Naive thymus-derived CD8-positive, alpha-beta T cell (primary cell): ENCODE measurements at regions not wholly inside any gene's neighbourhood (a gene's known extent, or its start where the extent isn't known, plus 50 kb on each side); places are given as distances from the start of the nearest gene placed in this dataset.

Experiments used
- ATAC-seq, 2 donors: fragments of 150-1000 bp; cut with Tn5 transposase in 1 of 2; sonication (Bioruptor Pico), chemical (Tn5 transposase) in 1 of 2; 1 replicate in 1 of 2; 2 replicates in 1 of 2; pipeline ENCODE4 v1.10.0; 2021; ENCODE audit warnings: mild to moderate bottlenecking in 2 of 2, moderate library complexity in 2 of 2
- POLR2A ChIA-PET: fragments of 350-600 bp; sonication (Branson Sonifier 250); formaldehyde crosslinking; loops from one replicate; lab custom pipeline; 2021; ENCODE audit warnings: antibody characterized with exemption; lab: Charles Lee
- DNase-seq, 10 donors: peaks; one replicate each; pipeline versions ENCODE4 v3.0.0 to v3.0.0-alpha.2; 2020 to 2022
- H3K27ac Mint-ChIP-seq, 10 donors: one replicate each; pipeline ENCODE4 v1.8.0; 2020 to 2022; ENCODE audit warnings: mild to moderate bottlenecking in 10 of 10, mixed read lengths in 10 of 10, moderate library complexity in 4 of 10, inconsistent platforms in 1 of 10
- H3K27me3 Mint-ChIP-seq, 5 donors: one replicate each; pipeline ENCODE4 v1.8.0; 2021 to 2022; ENCODE audit warnings: mixed read lengths in 5 of 5
- H3K36me3 Mint-ChIP-seq, 3 donors: one replicate each; pipeline ENCODE4 v1.8.0; 2020 to 2022; ENCODE audit warnings: mixed read lengths in 3 of 3, mild to moderate bottlenecking in 2 of 3, inconsistent platforms in 1 of 3
- H3K4me1 Mint-ChIP-seq, 4 donors: one replicate each; pipeline ENCODE4 v1.8.0; 2021 to 2022; ENCODE audit warnings: mixed read lengths in 4 of 4
- H3K4me3 Mint-ChIP-seq, 10 donors: one replicate each; pipeline ENCODE4 v1.8.0; 2020 to 2022; ENCODE audit warnings: mild to moderate bottlenecking in 10 of 10, mixed read lengths in 10 of 10, moderate library complexity in 6 of 10, inconsistent platforms in 1 of 10
- H3K9me3 Mint-ChIP-seq, 9 donors: one replicate each; pipeline ENCODE4 v1.8.0; 2020 to 2022; ENCODE audit warnings: mixed read lengths in 9 of 9, mild to moderate bottlenecking in 3 of 9, inconsistent platforms in 1 of 9, moderate library complexity in 1 of 9

DNA sequence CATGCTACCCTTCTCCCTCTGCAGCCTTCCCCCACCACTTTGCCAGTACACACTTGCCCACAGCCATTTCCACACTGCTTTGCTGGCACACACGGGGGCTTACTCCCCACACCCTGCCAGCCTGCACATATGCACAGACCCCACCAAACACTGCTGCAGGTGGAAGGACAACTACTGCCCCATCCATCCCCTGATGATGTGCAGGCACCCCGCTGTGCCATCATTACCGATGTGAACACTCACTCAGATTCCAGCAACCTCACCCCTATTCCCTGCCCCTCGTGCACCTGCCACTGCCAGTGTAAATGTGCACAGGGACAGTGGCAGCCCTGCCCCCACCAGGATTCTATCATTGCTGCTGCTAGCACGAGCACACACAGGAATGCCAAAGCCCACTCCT is 1400.8 kb upstream of the DDX18 start:
- Mint-ChIP-seq H3K4me3 (no peak overlapping the region), H3K4me1 (peaks cover 0 to 1% (median 0%) of the 10 kb centered on the region in 4 donors), H3K36me3 (no peaks in the 10 kb centered on the region), H3K27me3 (no peaks in the 10 kb centered on the region), H3K27ac (no peak overlapping the region), H3K9me3 (peaks cover 13 to 65% (median 25%) of the 10 kb centered on the region in 9 donors)
- POLR2A ChIA-PET = no interaction called here
- ATAC-seq (no peak), DNase-seq (no peak)

DNA sequence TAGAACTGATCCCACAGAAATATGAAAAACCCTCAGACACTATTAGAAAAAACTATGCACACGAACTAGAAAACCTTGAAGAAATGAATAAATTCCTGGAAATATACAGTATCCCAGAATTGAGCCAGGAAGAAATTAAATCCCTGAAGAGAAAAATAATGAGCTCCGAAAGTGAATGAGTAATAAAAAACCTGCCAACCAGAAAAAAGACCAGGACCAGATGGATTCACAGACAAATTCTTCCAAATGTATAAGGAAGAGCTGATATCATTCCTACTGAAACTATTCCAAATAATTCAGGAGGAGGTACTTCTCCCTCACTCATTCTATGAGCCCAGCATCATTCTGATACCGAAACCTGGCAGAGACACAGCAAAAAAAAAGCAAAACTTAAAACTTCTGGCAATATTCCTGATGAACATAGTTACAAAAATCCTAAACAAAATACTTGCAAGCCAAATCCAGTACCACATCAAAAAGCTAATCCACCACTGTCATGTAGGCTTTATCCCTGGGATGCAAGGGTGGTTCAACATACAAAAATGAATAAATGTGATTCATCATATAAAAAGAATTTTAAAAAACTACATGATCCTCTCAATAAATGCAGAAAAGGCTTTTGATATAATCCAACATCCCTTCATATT is 1397.6 kb upstream of the DDX18 start:
- H3K9me3 Mint-ChIP-seq = peaks cover 15 to 61% (median 26%) of the 10 kb centered on the region in 9 donors
- no peaks in the 10 kb centered on the region for H3K27me3 Mint-ChIP-seq
- no peak overlapping the region for H3K4me3 Mint-ChIP-seq
- POLR2A ChIA-PET = no interaction called here
- H3K4me1 Mint-ChIP-seq = peaks cover 0 to 1% (median 0%) of the 10 kb centered on the region in 4 donors
- ATAC-seq (no peak), DNase-seq (no peak)
- H3K27ac Mint-ChIP-seq = no peak overlapping the region
- no peaks in the 10 kb centered on the region for H3K36me3 Mint-ChIP-seq

DNA sequence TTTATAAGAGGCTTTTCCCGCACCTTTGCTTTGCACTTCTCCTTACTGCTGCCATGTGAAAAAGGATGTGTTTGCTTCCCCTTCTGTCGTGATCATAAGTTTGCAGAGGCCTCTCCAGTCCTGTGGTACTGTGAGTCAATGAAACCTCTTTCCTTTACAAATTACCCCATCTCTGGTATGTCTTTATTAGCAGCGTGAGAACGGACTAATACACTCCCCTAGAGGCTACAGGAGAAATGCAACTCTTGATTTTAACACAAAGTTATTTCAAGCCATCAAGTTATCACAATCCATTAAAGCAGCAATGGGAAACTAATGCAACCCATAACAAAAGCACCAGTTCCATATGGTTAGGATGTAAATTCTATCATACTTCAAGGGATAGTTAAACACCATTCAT is 1378.8 kb upstream of the DDX18 start:
- DNase-seq = no peak
- ATAC-seq = no peak
- peaks cover 10 to 31% (median 19%) of the 10 kb centered on the region in 9 donors for H3K9me3 Mint-ChIP-seq
- no peaks in the 10 kb centered on the region for H3K36me3 Mint-ChIP-seq
- H3K4me3 Mint-ChIP-seq = no peak overlapping the region
- H3K4me1 Mint-ChIP-seq = no peaks in the 10 kb centered on the region
- POLR2A ChIA-PET = no interaction called here
- no peak overlapping the region for H3K27ac Mint-ChIP-seq
- H3K27me3 Mint-ChIP-seq = no peaks in the 10 kb centered on the region

DNA sequence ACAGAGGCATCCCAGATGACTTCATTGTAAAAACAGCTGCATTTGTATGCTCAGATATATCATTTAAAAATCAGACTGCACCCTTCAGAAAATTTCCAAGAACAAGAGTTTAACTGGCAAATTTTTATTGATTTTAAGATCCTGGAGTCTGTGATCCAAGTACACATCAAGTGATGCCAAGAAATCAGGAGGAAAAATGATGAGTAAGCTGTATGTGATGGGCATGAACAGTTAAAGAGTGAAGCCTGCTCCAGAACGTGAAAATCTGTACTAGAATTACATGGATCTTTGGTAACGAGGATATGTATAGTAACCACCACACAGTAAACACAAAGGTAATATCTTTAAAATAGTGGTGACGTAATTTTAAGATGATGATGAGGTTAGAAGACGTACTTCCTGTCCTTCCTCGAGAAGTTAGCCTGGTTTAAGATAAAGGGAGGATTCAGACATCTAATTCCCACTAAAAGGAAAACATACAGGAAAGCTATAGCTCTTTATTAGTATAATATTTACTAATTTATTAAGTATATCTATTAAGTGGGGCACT is 1374.3 kb upstream of the DDX18 start:
- ATAC-seq (no peak), DNase-seq (no peak)
- Mint-ChIP-seq H3K4me3 (no peak overlapping the region), H3K4me1 (no peaks in the 10 kb centered on the region), H3K27ac (no peak overlapping the region), H3K9me3 (peaks cover 6 to 33% (median 18%) of the 10 kb centered on the region in 9 donors), H3K27me3 (no peaks in the 10 kb centered on the region), H3K36me3 (peaks cover 0 to 17% (median 0%) of the 10 kb centered on the region in 3 donors)
- POLR2A ChIA-PET = no interaction called here

DNA sequence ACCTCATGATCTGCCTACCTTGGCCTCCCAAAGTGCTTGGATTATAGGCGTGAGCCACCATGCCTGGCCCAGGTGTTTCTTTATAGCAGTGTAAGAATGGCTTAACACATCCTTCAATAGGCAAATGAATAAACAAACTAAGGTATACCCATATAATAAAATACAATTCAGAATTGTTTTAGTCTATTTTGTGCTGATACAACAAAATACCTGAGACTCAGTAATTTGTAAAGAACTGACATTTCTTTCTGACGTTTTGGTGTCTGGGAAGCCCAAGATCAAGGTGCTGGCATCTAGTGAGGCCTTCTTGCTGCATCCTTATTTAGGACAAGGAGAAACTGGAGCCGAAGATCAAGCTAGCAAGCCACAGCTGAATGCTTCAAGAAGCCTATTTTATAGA is 1372.1 kb upstream of the DDX18 start:
- POLR2A ChIA-PET = no interaction called here
- Mint-ChIP-seq H3K4me1 (no peaks in the 10 kb centered on the region), H3K27me3 (no peaks in the 10 kb centered on the region)

DNA sequence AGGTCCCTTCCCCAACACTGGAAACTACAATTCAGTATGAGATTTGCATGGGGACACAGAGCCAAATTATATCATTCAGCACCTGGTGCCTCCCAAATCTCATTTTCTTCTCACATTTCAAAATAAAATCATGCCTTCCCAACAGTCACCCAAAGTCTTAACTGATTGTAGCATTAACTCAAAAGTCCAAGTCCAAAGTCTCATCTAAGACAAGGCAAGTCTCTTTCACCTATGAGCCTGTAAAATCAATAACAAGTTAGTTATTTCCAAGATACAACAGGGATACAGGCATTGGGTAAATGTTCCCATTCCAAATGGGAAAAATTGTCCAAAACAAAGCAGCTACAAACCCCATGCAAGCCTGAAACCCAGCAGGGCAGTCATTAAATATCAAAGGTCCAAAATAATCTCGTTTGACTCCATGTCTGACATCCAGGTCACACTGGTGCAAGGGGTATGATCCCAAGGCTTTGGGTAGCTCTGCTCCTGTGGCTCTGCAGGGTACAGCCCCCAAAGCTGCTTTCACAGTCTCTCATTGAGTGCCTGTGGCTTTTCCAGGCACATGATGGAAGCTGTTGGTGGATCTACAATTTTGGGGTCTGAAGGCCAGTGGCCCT is 1370.1 kb upstream of the DDX18 start:
- ATAC-seq (no peak), DNase-seq (no peak)
- no peak overlapping the region for H3K4me3 Mint-ChIP-seq
- H3K27ac Mint-ChIP-seq = no peak overlapping the region
- H3K9me3 Mint-ChIP-seq = peaks cover 10 to 37% (median 16%) of the 10 kb centered on the region in 9 donors
- peaks cover 0 to 21% (median 0%) of the 10 kb centered on the region in 3 donors for H3K36me3 Mint-ChIP-seq
- POLR2A ChIA-PET = no interaction called here
- no peaks in the 10 kb centered on the region for H3K27me3 Mint-ChIP-seq
- H3K4me1 Mint-ChIP-seq = no peaks in the 10 kb centered on the region

More for the DNA sequence above, 1372.1 kb upstream of the DDX18 start:
- peaks cover 0 to 17% (median 0%) of the 10 kb centered on the region in 3 donors for H3K36me3 Mint-ChIP-seq
- no peak overlapping the region for H3K27ac Mint-ChIP-seq
- peaks cover 10 to 37% (median 12%) of the 10 kb centered on the region in 9 donors for H3K9me3 Mint-ChIP-seq
- H3K4me3 Mint-ChIP-seq = no peak overlapping the region
- no peak for DNase-seq
- ATAC-seq = no peak

DNA sequence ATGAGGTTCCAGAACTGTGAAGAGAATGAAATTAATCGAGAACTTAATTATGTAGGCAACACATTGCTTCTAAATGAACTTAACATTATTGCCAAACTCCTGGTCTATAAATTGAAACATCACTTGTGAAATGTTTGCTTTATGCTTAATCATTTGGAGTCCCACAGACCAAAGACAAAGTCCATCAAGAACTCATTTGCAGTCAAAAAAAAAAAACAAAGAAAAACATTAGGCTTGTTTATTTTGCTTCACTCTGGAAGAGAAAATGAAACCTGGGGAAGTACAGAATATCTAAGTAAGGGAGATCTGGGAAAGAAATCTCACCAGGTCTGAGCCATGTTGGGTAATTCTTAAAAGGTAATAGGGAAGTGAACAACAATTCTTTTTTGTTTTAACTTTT is 1363.5 kb upstream of the DDX18 start:
- DNase-seq (no peak), ATAC-seq (no peak)
- no peak overlapping the region for H3K27ac Mint-ChIP-seq
- peaks cover 0 to 9% (median 0%) of the 10 kb centered on the region in 3 donors for H3K36me3 Mint-ChIP-seq
- H3K4me1 Mint-ChIP-seq = no peaks in the 10 kb centered on the region
- H3K4me3 Mint-ChIP-seq = no peak overlapping the region
- peaks cover 0 to 34% (median 13%) of the 10 kb centered on the region in 9 donors for H3K9me3 Mint-ChIP-seq
- POLR2A ChIA-PET = no interaction called here
- no peaks in the 10 kb centered on the region for H3K27me3 Mint-ChIP-seq

DNA sequence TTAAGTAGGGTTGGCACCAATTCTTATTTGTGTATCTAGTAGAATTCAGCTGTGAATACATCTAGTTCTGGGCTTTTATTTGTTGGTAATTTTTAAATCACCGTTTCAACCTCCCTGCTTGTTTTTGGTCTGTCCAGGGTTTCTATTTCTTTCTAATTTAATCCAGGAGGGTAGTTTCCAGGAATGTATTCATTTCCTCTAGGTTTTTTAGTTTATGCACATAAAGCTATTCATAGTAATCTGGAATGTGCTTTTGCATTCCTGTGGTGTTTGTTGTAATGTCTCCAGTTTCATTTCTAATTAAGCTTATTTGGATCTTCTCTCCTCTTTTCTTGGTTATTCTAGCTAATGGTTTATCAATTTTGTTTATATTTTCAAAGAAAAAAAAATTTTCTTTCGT is 1361.8 kb upstream of the DDX18 start:
- Mint-ChIP-seq H3K27ac (no peak overlapping the region), H3K9me3 (peaks cover 0 to 30% (median 15%) of the 10 kb centered on the region in 9 donors), H3K27me3 (no peaks in the 10 kb centered on the region), H3K36me3 (peaks cover 0 to 9% (median 0%) of the 10 kb centered on the region in 3 donors), H3K4me3 (no peak overlapping the region), H3K4me1 (no peaks in the 10 kb centered on the region)
- no peak for ATAC-seq
- POLR2A ChIA-PET = no interaction called here
- no peak for DNase-seq

DNA sequence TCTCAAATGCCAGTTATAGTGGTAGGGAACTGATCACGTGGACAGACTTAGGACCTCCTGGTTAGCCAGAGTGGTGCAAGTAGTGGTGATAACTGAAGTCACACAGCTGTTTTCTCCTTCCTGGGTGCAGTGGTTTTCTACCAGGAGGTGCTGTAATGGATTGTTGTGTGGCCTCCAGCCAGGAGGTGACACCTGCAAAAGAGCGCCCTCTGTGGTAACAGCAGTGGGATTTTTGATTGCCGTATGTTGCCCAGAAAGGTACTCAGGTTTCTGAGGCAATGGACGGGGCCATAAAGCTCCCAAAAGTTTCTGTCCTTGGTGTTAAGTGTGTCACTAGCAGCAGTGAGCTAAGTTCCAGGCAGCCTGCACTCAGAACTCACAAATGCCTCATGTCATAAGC is 1358.1 kb upstream of the DDX18 start:
- H3K36me3 Mint-ChIP-seq = peaks cover 0 to 5% (median 0%) of the 10 kb centered on the region in 3 donors
- H3K27me3 Mint-ChIP-seq = no peaks in the 10 kb centered on the region
- H3K27ac Mint-ChIP-seq = no peak overlapping the region
- H3K9me3 Mint-ChIP-seq = peaks cover 0 to 33% (median 18%) of the 10 kb centered on the region in 9 donors
- ATAC-seq (no peak), DNase-seq (no peak)
- H3K4me3 Mint-ChIP-seq = no peak overlapping the region
- no peaks in the 10 kb centered on the region for H3K4me1 Mint-ChIP-seq
- POLR2A ChIA-PET = no interaction called here

DNA sequence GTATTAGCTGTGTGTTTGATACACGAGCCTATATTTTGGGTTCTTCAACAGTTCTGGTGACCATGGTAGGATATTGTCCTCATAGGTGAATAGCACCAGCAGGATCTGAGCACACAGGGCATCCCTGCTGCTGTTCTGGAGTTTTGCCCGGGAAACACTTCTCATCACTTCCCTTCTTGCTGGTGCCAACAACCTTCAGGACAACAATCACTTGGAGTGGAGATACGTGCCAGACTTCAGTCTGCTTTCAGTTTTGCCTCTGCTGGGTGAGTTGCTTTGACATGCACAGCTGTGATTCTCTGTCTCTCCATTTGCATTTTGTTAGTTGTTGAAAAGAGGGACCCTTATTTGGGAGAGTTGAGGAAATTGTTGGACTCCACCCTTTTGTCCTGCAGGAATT is 1347.2 kb upstream of the DDX18 start:
- DNase-seq = no peak
- H3K36me3 Mint-ChIP-seq = peaks cover 0 to 16% (median 0%) of the 10 kb centered on the region in 3 donors

DNA sequence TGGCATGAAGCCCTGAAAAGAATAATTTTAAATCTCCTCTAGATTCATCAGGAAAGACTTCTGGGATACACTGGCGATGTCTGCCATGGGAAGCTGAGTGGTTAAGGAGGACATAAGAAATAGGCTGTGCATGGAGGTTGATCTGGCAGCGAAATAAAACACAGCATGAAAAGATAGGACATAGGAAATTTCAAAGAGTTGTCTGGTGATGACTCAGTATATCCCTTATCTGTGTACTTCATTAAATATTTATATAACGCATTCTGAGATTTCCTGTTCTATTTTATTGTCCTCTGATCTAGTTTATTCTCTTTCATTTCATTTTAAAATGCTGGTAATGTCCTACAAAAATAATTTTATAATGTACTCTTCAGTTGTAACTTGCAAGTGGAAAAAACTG is 1337.3 kb upstream of the DDX18 start:
- DNase-seq (no peak), ATAC-seq (no peak)
- Mint-ChIP-seq H3K4me1 (no peaks in the 10 kb centered on the region), H3K27me3 (no peaks in the 10 kb centered on the region), H3K4me3 (no peak overlapping the region), H3K36me3 (peaks cover 0 to 11% (median 0%) of the 10 kb centered on the region in 3 donors), H3K9me3 (peaks cover 0 to 39% (median 15%) of the 10 kb centered on the region in 9 donors), H3K27ac (no peak overlapping the region)
- POLR2A ChIA-PET = no interaction called here

More for the DNA sequence above, 1347.2 kb upstream of the DDX18 start:
- ATAC-seq = no peak
- H3K4me3 Mint-ChIP-seq = no peak overlapping the region
- no peaks in the 10 kb centered on the region for H3K4me1 Mint-ChIP-seq
- H3K9me3 Mint-ChIP-seq = peaks cover 19 to 56% (median 29%) of the 10 kb centered on the region in 9 donors
- POLR2A ChIA-PET = no interaction called here
- no peak overlapping the region for H3K27ac Mint-ChIP-seq
- H3K27me3 Mint-ChIP-seq = no peaks in the 10 kb centered on the region

DNA sequence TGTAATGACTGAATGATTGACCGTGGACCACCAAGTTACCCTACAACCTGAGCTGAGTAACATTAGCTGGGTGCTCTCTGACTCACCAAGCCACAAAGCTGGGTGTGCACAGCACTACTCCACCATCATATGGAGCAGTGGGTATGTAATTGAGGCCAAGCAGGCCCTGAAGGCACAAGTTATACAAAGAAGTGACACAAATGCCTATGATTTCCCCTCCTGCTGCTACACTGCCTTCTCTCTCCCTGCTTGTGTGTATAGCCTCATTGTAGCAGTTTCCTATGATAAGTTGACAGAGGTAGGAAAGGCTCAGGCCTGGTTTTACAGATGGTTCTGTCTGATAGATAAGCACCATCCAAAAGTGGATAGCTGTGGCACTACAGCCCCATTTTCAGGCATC is 1327.2 kb upstream of the DDX18 start:
- H3K27me3 Mint-ChIP-seq = no peaks in the 10 kb centered on the region
- H3K36me3 Mint-ChIP-seq = peaks cover 0 to 11% (median 0%) of the 10 kb centered on the region in 3 donors
- H3K9me3 Mint-ChIP-seq = peaks cover 2 to 39% (median 20%) of the 10 kb centered on the region in 9 donors
- H3K4me1 Mint-ChIP-seq = no peaks in the 10 kb centered on the region
- no peak overlapping the region for H3K4me3 Mint-ChIP-seq
- ATAC-seq (no peak), DNase-seq (no peak)
- H3K27ac Mint-ChIP-seq = no peak overlapping the region
- POLR2A ChIA-PET = no interaction called here

DNA sequence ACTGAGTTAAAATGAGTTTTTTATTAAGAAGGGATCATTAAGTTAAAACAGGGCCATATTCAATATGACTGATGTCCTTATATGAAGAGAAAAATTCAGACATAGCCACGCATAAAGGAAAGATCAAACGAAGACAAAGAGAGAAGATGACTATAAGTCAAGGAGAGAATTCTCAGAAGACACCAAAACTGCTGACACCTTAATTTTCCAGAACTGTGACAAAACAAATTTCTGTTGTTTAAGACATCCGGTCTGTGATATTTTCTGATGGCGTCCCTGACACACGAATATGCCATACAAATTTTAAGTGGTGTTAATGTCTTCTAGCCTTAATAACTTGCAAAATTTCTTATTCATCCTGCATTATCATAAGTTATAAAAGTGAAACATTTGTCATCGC is 1325.2 kb upstream of the DDX18 start:
- H3K27ac Mint-ChIP-seq = no peak overlapping the region
- ATAC-seq (no peak), DNase-seq (no peak)
- peaks cover 0 to 11% (median 0%) of the 10 kb centered on the region in 3 donors for H3K36me3 Mint-ChIP-seq
- no peaks in the 10 kb centered on the region for H3K4me1 Mint-ChIP-seq
- peaks cover 2 to 40% (median 24%) of the 10 kb centered on the region in 9 donors for H3K9me3 Mint-ChIP-seq
- POLR2A ChIA-PET = no interaction called here
- H3K27me3 Mint-ChIP-seq = no peaks in the 10 kb centered on the region
- H3K4me3 Mint-ChIP-seq = no peak overlapping the region
